ENCODE measurements at regions not wholly inside any gene's neighbourhood (a gene's known extent, or its start where the extent isn't known, plus 50 kb on each side); places are given as distances from the start of the nearest gene placed in this dataset.

DNA sequence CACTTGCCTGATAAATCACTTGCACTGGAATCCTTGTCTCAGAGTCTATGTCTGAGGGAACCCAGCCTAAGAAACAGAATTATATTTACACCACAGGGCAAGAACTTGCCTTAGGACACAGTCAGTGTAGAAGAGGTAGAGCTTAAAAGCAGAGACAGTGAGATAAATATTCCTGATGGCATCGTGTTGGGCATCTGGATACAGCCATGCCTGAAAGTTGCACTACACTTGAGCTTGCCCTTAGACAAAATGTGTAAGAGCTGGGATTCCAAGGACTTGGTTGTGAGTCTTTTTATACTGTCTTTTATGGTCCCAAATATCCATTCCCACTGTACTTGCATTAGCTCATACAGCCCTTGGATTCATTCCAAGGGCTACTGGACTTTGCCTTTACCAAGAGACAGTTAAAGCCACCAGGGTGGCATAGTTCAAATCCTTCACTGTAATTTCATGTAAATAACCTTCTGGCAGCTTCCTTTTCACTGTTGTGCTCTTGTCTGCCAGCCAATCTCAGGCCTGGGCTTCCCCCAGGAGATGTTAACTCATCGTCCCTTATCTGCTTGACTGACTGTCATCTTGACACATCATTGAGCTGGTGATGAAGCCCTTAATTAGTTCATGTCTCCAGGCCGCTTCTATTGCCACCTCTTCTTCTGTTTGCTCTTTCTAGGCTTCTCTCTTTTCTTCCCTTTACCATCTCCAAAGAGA is 577.9 kb upstream of the TBX3 start:
- DNase-seq (ENCODE audit: low read depth in 2 of 2), result no peak

DNA sequence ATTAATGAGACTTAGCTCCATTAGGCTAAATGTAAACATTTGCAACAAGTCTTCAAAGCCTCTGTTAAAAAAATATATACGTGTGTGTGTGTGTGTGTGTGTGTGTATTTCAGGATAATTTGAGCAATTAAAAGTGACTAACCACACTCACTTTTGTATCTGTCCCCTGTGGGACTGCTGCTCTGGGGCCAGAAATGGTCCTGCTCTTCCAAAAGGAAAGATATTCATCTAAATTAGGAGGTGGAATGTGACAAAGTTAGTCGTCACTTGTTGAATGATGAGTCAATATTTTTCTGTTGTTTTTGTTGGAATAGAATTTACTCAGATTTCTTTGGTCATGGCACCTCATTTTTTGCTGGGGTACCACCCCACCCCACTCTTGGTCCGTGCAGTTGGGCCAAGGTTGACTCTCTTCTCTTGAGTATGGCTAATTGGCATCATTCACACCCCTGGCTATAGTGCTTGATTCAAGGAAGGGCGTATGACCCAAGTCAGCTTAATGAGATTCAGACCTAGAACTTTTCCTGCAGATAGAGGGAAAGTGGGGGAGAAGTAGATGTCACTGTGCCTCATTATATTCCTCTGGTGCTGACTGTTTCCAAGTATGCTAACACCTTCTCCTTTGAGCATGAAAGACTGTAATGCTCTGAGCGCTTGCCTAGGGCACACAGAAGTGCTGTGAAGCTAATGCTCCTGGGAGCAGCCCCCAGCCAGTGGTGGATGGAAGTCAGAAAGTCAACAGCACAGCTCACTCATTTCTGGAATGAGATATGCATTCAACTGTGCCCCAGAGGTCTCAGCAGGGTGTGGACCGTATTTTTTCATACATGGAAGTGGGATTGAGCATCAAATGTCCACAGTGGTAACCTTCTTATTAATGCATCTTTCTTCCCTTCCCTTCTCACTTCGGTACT is 577.0 kb upstream of the TBX3 start:
- no peak for DNase-seq (ENCODE audit: low read depth in 2 of 2)

DNA sequence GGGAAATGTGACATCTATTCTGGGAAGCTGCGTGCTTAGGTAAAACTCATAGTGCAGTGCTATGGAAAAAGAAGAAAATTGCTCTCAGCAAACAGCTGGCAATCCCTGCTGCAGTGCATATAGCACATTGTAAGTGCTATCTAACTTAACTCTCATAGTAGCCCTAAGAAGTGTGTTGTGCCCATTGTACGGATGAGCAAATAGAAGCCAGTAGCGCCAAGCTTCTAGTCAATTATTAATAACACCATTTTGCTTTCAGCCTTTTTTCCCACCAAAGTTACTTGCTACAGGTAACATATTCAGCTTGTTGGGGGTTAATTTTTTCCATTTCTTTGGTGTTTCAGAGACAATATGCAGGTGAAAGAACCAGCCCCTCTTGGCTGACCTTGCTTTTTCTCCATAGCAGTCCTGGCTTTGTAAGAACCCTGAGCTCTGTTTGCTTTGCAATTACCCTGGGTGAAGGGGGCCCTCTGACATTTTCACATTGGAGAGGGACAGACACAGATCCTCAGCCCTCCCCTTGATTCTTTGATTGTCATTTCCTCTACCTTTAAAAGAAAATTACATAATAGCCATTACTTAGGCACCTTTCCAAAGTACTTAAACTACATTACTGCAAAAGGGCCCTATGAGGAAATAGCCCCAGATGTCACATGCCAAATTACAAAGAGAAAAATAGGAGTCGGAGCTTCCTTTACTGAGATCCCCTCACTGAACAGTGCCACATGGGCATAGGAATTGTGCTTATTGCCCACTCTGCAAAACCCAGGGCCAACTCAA is 576.2 kb upstream of the TBX3 start:
- DNase-seq (ENCODE audit: low read depth in 2 of 2), result no peak

DNA sequence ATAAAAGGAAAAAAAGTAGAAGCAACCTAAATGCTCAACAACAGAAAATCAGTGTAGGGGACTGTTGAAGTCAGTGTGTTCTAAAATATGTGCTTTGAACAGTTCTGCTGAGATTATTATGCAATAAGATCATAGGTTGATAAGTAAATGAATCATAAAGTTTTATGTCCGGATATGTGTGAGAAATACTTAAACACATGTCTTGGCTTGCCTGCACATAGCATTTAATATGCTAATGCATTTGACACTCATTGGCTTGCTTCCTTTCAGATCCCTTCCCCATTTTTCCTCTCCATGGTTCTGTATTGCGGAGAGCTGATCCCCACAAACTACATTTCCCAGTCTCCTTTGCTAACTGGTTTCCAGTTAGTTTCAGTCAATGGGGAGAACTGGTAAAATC is 573.8 kb upstream of the TBX3 start:
- peak; percentile 71 to 76 for DNase-seq (ENCODE audit: low read depth in 2 of 2)

DNA sequence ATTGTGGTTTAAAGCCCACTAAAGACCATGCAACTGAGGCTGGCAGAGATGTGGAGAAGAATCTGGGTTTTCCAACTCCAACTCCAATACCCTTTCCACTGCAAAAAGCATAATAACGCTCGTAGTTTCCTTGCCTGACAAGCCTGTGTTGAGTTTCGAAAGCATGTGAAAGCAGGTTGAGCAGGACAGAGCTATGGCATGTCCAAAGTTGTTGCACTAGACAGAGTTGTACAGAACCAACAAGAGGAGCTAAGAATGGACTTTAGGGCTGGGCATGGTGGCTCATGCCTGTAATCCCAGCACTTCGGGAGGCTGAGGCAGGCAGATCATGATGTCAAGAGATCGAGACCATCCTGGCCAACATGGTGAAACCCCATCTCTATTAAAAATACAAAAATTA is 572.0 kb upstream of the TBX3 start:
- no peak for DNase-seq (ENCODE audit: low read depth in 2 of 2)

DNA sequence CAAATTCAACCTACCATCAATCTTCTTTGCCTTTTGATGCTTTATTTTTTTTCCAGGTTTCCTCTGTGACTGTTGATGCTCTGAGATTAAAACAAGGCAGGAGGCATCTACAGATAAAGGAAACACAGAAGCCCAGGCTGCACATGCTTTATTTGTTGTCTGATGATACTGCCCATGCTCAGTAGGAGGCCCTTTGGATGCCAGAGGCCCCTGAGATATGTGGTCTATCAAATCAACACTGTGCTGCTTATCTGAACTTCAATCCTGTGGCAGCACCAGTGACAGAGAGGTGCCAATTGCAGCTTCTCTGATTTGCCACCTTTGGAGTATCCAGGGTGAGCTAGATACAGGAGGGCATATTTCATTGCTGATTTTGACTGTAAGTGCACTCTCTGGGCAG is 571.3 kb upstream of the TBX3 start:
- no peak for DNase-seq (ENCODE audit: low read depth in 2 of 2)

DNA sequence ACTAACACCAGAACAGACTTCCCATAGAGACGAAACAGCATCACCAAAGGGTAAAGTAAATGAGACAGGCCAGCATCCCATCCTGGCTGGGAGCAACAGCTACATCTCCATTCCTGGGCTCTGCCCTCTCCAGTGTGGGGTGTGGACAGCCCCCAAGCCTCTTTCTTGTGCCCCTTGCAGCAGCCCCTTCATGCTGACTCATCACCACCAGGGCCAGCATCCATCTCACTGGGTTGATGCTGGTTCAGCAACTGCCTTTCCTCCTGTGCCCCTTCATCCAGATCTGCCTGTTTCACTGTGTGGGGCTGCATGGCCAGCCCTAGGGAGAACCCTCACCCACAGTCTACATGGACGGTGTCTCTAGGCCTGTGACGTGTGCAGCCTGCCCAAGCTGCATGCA is 569.1 kb upstream of the TBX3 start:
- no peak for DNase-seq (ENCODE audit: low read depth in 2 of 2)

DNA sequence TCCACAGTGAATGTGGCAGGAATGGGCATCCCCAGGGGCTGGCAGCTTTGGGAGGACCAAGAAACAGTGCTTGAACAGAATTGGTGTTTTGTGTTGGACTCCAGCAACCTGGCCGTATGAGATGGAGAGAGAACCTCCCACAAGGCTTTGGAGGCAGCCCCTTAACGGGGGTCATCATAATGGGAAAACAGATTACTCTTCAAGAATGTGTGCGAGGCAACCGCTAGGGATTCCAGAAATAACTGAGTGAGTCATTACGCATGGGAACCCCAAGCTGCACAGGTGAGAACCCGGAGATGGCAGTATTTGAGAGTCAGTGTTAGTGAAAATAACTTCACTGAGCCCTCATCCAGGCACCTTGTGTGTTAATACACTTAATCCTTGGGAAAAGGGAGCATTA is 567.8 kb upstream of the TBX3 start:
- DNase-seq (ENCODE audit: low read depth in 2 of 2), result no peak

DNA sequence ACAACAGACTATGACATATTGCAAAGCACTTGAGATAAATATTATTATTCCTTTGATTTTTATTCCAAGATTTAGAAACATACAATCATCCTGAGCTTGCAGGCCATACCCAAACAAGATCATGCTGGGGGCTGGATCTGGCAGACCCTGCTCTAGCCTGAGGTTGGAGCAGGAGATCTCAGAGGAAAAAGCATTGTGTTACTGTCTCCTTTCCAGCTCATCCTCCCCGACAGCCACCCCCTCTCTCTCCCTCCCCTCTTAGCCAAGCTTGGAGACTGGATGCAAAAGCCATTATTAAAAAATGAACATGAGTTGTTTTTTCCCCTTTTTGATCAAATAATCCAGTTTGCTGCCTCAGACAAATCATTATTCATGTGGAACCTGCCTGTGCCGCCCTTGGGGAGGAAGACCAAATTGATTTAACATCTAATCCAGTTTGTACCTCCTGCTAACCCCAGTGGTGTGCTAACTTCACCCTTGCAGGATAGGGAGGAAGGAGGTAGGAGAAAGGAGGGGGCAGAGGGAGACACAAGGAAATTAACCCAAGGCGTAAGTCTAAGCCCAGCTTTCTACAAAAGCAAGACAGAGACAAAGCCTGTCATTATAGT is 565.8 kb upstream of the TBX3 start:
- DNase-seq (ENCODE audit: low read depth in 2 of 2), result no peak

DNA sequence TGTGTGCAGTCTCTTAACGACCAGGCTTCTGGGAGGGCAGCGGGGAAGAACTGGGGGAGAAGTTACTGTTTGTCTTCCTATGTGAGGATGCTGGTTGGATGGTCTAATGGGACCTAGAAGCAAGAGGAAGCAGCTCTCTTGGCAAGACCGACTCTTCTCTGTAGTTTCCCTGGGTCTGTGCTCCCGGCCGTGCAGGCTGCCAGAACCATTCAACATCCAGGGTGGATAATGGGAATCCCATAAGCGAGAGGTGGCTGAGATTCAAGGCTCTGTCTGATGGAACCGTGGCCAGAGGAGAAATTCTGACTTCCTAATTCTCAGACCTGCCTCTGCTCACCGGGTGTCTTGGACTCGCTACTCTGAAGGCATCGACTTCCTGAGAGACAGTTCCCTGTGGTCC is 561.0 kb upstream of the TBX3 start:
- DNase-seq (ENCODE audit: low read depth in 2 of 2), result no peak

DNA sequence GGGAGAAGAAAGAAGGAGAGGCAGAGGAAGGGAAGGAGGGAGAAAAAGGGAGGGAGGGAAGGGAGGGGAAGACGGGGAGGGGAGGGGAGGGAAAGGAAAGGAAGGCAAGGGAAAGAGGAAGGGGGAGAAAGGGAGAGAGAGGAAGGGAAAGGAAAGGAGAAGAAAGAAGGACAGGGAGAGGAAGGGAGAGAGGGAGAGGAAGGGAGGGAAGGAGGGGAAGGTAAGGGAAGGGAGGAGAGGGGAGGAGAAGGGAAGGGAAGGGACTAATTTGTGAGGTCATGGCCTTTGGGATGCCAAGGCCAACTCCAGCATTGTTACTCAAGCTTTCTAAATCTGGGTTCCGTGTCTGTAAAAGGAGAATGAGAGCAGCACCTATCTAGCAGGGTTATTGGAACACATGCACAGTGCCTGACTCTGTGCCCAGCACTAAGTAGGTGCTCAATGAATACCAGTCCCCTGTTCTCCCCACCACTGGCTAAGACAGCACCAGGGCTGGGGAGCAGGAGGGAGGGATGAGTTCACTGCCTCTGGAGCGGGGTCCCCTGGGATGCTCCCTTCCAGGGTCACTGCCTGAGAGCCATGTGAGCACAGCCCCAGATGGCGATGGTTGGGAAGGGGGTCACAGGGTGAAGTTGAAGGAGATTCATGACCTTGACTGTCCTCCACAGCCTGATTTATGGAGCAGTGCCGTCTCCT is 560.1 kb upstream of the TBX3 start:
- no peak for DNase-seq (ENCODE audit: low read depth in 2 of 2)

DNA sequence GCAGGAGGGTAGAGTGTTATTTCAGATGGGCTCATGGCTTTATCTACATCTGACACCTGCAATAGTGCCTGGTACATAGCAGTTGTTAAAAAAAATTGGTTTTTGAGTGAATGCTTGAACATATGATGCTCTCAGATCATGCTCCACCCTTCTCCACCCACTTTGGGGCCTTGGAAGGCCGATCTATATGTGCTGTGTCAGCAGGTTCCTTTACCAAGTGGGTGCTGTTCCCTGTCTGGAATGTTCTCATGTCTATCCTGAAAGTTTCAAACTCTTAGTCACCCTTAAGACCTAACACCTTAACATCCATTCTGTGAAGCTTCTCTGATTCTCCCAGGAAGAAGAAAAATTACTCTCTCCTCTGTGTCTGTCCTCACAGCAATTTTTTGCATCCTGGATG is 556.3 kb upstream of the TBX3 start:
- no peak for DNase-seq (ENCODE audit: low read depth in 2 of 2)

DNA sequence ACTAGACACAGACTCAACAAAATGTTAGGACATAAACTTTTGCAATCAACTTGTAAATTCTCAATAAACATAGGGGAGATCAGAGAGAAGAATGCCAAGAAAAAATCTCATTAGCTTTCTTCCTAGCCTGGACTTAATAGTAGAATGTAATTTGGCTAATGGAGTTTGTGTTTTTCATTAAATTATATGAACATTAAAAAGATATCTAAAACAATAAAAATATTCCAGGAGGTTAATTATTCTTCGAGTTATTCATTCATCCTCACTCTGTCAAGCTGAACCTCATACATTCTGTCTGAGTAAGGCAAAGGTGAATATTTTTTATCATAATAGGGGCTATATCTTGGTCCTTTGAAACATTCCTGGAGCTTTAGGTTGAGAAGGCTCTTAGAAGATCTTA is 551.9 kb upstream of the TBX3 start:
- no peak for DNase-seq (ENCODE audit: low read depth in 2 of 2)

DNA sequence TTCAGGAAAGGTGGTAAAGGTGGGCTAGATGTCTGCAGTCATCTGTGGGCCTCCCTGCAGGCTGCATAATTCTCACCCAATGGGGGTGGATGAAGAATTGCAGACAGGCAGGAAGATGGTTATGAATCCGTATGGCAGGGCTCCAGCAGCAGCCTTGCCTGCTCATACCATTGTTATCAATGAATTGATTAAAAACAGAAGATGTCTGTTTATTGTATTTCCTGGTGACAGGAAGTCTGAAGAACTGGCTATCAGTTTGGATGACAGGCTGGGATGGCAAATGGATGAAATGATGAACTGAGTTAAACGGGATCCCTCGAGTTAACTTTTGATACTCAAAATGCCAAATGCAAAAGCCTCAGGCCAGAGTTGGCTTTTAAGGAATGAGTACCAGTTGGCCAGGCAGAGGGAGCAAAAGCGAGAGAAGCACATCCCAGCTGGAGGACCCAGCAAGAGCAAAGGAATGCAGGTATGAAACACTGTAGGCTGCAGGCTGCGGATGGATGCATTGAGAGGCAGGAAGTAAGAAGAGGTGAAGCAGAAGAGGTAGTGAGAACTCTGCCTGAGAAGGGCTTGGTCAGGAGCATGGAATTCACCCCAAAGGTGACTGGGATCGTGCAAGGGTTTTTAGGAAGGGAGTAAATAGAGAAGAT is 550.0 kb upstream of the TBX3 start:
- DNase-seq (ENCODE audit: low read depth in 2 of 2), result peak in 1 of 2 experiments; percentile 30

DNA sequence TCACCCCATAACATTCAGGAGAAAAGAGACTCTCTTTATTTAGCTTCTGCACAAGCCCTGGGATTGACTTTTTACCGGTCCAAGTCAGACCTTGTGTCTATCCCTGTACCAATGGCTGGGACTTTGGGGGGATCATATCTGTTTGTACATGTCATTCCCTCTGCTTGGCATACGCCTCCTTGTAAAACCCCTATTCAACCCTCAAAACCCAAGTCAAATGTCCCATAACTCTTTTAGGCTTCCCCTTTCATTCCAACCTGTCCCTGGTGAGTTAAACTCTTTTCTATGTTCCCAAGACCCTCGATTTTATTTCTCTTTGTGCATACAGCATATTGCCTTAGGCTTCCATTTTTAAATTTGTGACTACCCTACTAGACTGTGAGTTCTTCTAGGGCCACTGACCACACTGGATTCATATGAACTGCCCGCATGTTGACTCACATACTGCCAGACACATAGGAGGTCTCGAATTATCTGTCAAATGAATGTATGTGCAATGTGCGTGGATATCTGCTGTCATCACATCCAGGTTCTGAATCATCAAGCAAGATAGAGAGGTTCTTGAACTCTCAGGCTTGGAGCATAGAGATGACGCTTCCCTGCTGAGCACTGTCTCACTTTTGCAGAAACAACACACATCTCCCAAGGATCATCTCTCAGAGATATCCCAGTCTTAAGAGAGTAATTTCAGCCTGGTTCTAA is 548.6 kb upstream of the TBX3 start:
- peak; percentile 89 to 91 for DNase-seq (ENCODE audit: low read depth in 2 of 2)

DNA sequence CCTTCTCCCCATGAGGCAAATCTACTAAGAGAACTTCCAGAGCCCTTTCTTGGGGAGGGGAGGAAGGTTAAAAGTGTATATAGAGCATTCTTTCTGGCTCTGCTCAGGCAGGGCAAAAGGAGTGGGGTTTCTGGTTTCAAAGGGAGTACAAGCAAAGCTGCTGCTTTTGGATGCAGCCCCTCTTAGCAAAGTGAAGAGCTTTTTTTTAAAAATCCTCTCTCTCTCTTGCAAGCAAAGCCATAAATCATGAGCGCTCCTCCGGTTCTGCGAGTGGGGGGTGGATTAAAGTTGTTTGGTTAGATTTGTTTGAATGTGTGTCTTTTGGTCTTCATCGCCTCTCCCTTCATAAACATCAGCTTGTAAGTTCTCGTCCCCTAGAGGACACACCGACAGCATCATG is 546.6 kb upstream of the TBX3 start:
- peak in 1 of 2 experiments; percentile 12 for DNase-seq (ENCODE audit: low read depth in 2 of 2)

DNA sequence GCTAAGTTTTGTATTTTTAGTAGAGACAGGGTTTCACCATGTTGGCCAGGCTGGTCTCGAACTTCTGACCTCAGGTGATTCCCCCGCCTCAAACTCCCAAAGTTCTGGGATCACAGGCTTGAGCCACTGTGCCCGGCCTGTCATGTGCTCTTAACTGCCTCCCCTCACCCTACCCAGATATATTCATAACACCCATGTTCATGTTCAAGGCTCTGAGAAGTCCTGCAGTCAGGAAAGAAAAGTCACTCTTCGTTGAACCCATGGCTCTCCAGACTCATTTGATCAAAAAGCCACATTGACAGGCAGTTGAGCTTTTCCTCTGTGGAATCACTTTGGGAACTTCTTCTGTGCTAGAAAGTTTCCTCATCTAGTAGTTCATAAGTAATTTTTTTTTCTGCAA is 545.5 kb upstream of the TBX3 start:
- DNase-seq (ENCODE audit: low read depth in 2 of 2), result no peak

DNA sequence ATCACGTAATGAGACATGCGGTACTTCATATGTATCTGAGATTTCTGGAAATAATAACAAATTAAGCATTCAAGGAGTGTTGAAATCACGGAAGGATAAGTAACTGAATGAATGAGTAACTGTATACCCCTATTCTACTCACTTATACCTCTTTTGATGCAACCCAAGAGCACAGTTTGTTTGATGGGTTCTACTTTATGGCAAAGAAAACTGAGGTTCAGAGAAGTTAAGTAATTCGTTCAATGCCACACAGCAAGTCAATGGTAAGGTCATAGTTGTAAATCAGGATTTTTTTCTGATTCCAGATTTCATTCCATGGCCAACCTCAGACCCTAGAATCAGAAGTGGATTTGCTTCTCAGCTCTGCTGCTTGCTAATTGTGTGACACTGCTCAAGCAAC is 544.5 kb upstream of the TBX3 start:
- DNase-seq (ENCODE audit: low read depth in 2 of 2), result no peak

DNA sequence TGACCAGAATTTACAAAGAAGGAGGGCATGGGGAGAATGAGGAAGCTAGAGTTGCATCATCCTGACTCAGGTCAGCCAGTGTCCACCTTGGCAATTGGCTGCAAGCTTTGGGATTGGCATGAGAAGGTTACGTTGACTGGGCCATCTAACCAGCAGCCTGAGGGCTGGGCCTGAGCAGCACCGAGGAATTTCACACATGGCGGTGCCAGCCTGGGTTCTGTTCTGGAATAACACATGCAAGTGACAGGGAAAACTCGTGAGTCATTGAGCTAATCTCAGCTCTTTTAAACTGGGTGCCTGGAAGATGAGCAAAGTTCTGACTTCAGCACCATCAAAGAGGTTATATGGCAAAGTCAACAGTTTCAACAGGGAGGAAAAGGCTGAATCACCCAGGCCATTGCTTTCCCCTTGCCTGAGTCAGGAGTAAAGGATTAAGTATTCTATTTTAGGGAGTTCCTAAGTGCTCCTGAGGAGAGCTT is 543.2 kb upstream of the TBX3 start:
- DNase-seq (ENCODE audit: low read depth in 2 of 2), result peak; percentile 69 to 73

DNA sequence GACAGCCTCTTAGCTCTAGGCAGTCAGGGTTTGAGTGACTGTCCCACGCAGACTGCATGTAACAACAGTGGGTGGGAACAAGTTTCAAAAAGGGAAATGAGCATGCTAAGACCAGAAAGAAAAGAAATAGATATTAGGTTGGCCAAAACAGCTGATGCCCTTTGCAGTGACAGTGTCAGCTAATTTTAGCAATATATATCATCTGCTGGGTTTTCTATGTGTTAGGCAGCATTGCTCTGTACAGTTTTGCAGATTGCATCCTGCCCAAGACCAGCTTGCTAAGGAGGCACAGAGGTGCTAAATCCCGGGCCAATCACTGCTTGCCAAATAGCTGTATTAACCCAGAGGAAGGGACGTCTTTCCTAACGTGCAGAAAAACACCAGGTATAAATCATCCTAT is 541.9 kb upstream of the TBX3 start:
- no peak for DNase-seq (ENCODE audit: low read depth in 2 of 2)
